GM23338 (cell line): ENCODE measurements at regions not wholly inside any gene's neighbourhood (a gene's known extent, or its start where the extent isn't known, plus 50 kb on each side); places are given as distances from the start of the nearest gene placed in this dataset.

Experiments
- ATAC-seq: fragments of 200-7000 bp; cut with Tn5 transposase; 3 replicates; pipeline ENCODE4 v1.9.1; 2020
- DNase-seq: peaks from one replicate; pipeline ENCODE4 v3.0.0-alpha.2; 2015; ENCODE audit warnings: low spot score
- H2AFZ ChIP-seq: fragments of 200-600 bp; sonication (generic); 2 replicates; pipeline ENCODE4 v1.8.0; 2016; ENCODE audit warnings: antibody characterized with exemption, mild to moderate bottlenecking, moderate library complexity
- H3F3A ChIP-seq: fragments of 200-600 bp; sonication (generic); replicated peaks from 2 replicates; pipeline ENCODE4 v1.8.0; 2017; ENCODE audit warnings: antibody characterized with exemption, mixed run types, low read depth
- H3K27ac ChIP-seq: fragments of 200-600 bp; sonication (generic); 2 replicates; pipeline ENCODE4 v1.6.1; 2016; ENCODE audit warnings: low read depth
- H3K27me3 ChIP-seq: fragments of 200-600 bp; sonication (generic); 2 replicates; pipeline ENCODE4 v1.8.0; 2016; ENCODE audit warnings: mild to moderate bottlenecking, mixed run types, moderate library complexity; ENCODE audit not compliant: insufficient read depth
- H3K36me3 ChIP-seq: fragments of 200-600 bp; sonication (generic); 2 replicates; pipeline ENCODE4 v1.8.0; 2016; ENCODE audit warnings: mild to moderate bottlenecking; ENCODE audit not compliant: insufficient read depth
- H3K4me1 ChIP-seq: fragments of 200-600 bp; sonication (generic); 2 replicates; pipeline ENCODE4 v1.8.0; 2016; ENCODE audit warnings: mild to moderate bottlenecking, moderate library complexity; ENCODE audit not compliant: insufficient read depth
- H3K4me2 ChIP-seq: fragments of 200-600 bp; sonication (generic); 2 replicates; pipeline ENCODE4 v1.7.1; 2017; ENCODE audit warnings: mixed run types
- H3K4me3 ChIP-seq: fragments of 200-600 bp; sonication (generic); 2 replicates; pipeline ENCODE4 v1.6.1; 2016; ENCODE audit warnings: mixed run types
- H3K79me2 ChIP-seq: fragments of 200-600 bp; sonication (generic); replicated peaks from 2 replicates; pipeline ENCODE4 v1.8.0; 2017; ENCODE audit warnings: mild to moderate bottlenecking; ENCODE audit not compliant: insufficient read depth
- H3K9me2 ChIP-seq: fragments of 200-600 bp; sonication (generic); 2 replicates; pipeline ENCODE4 v1.8.0; 2017; ENCODE audit not compliant: insufficient read depth
- H4K20me1 ChIP-seq: fragments of 200-600 bp; sonication (generic); replicated peaks from 2 replicates; pipeline ENCODE4 v1.8.0; 2017; ENCODE audit warnings: mild to moderate bottlenecking; ENCODE audit not compliant: insufficient read depth
- H3K27ac Mint-ChIP-seq: 2 replicates; pipeline ENCODE4 v1.8.0; 2020; ENCODE audit warnings: inconsistent platforms, mild to moderate bottlenecking, moderate library complexity, mixed read lengths
- H3K27me3 Mint-ChIP-seq: 3 replicates; pipeline ENCODE4 v1.8.0; 2022; ENCODE audit warnings: low read depth, mild to moderate bottlenecking, moderate library complexity, mixed read lengths, inconsistent platforms; ENCODE audit not compliant: insufficient read depth, poor library complexity
- H3K36me3 Mint-ChIP-seq: 3 replicates; pipeline ENCODE4 v1.8.0; 2021; ENCODE audit warnings: low read depth, mild to moderate bottlenecking, inconsistent platforms, moderate library complexity, mixed read lengths
- H3K4me1 Mint-ChIP-seq: 3 replicates; pipeline ENCODE4 v1.8.0; 2020; ENCODE audit warnings: mild to moderate bottlenecking, inconsistent platforms, mixed read lengths
- H3K4me3 Mint-ChIP-seq: 3 replicates; pipeline ENCODE4 v1.8.0; 2021; ENCODE audit warnings: moderate library complexity, mild to moderate bottlenecking, inconsistent platforms, mixed read lengths
- H3K9me3 Mint-ChIP-seq: 3 replicates; pipeline ENCODE4 v1.8.0; 2020; ENCODE audit warnings: moderate library complexity, mild to moderate bottlenecking, inconsistent platforms, mixed read lengths
- CREB1 ChIP-seq: fragments of 250-450 bp; sonication (Bioruptor Pico); IDR thresholded peaks from 2 replicates; pipeline ENCODE4 v1.5.0; 2020; ENCODE audit warnings: low read depth, mild to moderate bottlenecking, moderate library complexity
- ETS1 ChIP-seq: IDR thresholded peaks from 2 replicates; pipeline ENCODE4 v1.6.1; 2016; ENCODE audit warnings: antibody characterized with exemption
- EZH2 ChIP-seq: fragments of 200-600 bp; sonication (generic); IDR thresholded peaks from one replicate; pipeline ENCODE4 v1.8.0; 2017; ENCODE audit warnings: antibody characterized with exemption, mild to moderate bottlenecking, low read depth; ENCODE audit not compliant: unreplicated experiment
- EZH2phosphoT487 ChIP-seq: fragments of 200-600 bp; sonication (generic); IDR thresholded peaks from one replicate; pipeline ENCODE4 v1.8.1; 2018; ENCODE audit warnings: antibody characterized with exemption; ENCODE audit not compliant: unreplicated experiment
- JUNB ChIP-seq: IDR thresholded peaks from one replicate; pipeline ENCODE4 v1.6.1; 2016; ENCODE audit warnings: antibody characterized with exemption; ENCODE audit not compliant: unreplicated experiment
- NANOG ChIP-seq: IDR thresholded peaks from 2 replicates; pipeline ENCODE4 v1.6.1; 2016; ENCODE audit warnings: antibody characterized with exemption, borderline replicate concordance
- POLR2AphosphoS5 ChIP-seq: IDR thresholded peaks from 2 replicates; pipeline ENCODE4 v1.6.1; 2016; ENCODE audit warnings: antibody characterized with exemption, low read depth
- REST ChIP-seq: IDR thresholded peaks from one replicate; pipeline ENCODE4 v1.6.1; 2018; ENCODE audit warnings: antibody characterized with exemption; ENCODE audit not compliant: unreplicated experiment
- STAT1 ChIP-seq: IDR thresholded peaks from one replicate; pipeline ENCODE4 v1.6.1; 2016; ENCODE audit warnings: antibody characterized with exemption; ENCODE audit not compliant: unreplicated experiment
- ZNF114 ChIP-seq: fragments of 250-450 bp; sonication (Bioruptor Pico); IDR thresholded peaks from 2 replicates; pipeline ENCODE4 v1.5.0; 2020; ENCODE audit warnings: mild to moderate bottlenecking, moderate library complexity
- ZNF331 ChIP-seq: fragments of 250-450 bp; sonication (Bioruptor Pico); IDR thresholded peaks from 2 replicates; pipeline ENCODE4 v1.5.0; 2020; ENCODE audit warnings: low read depth, mild to moderate bottlenecking, moderate library complexity

GRCh38 chr4:4619821-4620220 lies 78.0 kb upstream of the STX18 start:
- no peak overlapping the region for H3K27ac Mint-ChIP-seq
- H4K20me1 ChIP-seq = no peaks in the 10 kb centered on the region; the same call in 1 of the 2 replicates
- H3K27me3 Mint-ChIP-seq = no peaks in the 10 kb centered on the region
- no peak overlapping the region for H3K4me3 Mint-ChIP-seq
- no peaks in the 10 kb centered on the region for H3K9me3 Mint-ChIP-seq
- H3K27ac ChIP-seq = no peak overlapping the region
- no peak for DNase-seq
- no peak overlapping the region for H3K4me3 ChIP-seq
- no peaks in the 10 kb centered on the region for H3F3A ChIP-seq
- no peak for TF ChIP-seq EZH2
- TF ChIP-seq ZNF114 (CRISPR knock-in tag) = no peak
- no peak for TF ChIP-seq ZNF331 (CRISPR knock-in tag)
- no peak for TF ChIP-seq REST
- TF ChIP-seq NANOG = no peak
- TF ChIP-seq STAT1 = no peak
- TF ChIP-seq JUNB = no peak
- TF ChIP-seq ETS1 = no peak
- no peak for TF ChIP-seq EZH2phosphoT487
- TF ChIP-seq POLR2AphosphoS5 = no peak
- no peak for TF ChIP-seq CREB1
- no peaks in the 10 kb centered on the region for H3K4me1 ChIP-seq
- 0 out of 3 replicates have a peak, but pooled peaks cover 4% of the 10 kb centered on the region for H3K36me3 Mint-ChIP-seq
- H3K9me2 ChIP-seq = no peaks in the 10 kb centered on the region
- H3K36me3 ChIP-seq = no peaks in the 10 kb centered on the region
- no peak for ATAC-seq
- no peak overlapping the region for H2AFZ ChIP-seq
- no peak overlapping the region for H3K4me2 ChIP-seq
- H3K79me2 ChIP-seq = no peaks in the 10 kb centered on the region
- H3K4me1 Mint-ChIP-seq = no peaks in the 10 kb centered on the region
- H3K27me3 ChIP-seq = no peaks in the 10 kb centered on the region

GRCh38 chr4:4618847-4619246 lies 77.0 kb upstream of the STX18 start:
- H3F3A ChIP-seq = no peaks in the 10 kb centered on the region
- H3K36me3 Mint-ChIP-seq = 0 out of 3 replicates have a peak, but pooled peaks cover 4% of the 10 kb centered on the region
- H3K79me2 ChIP-seq = no peaks in the 10 kb centered on the region
- no peaks in the 10 kb centered on the region for H3K4me1 ChIP-seq
- H3K4me2 ChIP-seq = no peak overlapping the region
- ATAC-seq (no peak), DNase-seq (no peak)
- no peaks in the 10 kb centered on the region for H3K27me3 Mint-ChIP-seq
- no peaks in the 10 kb centered on the region for H3K4me1 Mint-ChIP-seq
- no peak overlapping the region for H3K4me3 Mint-ChIP-seq
- no peaks in the 10 kb centered on the region for H3K36me3 ChIP-seq
- no peak overlapping the region for H3K27ac ChIP-seq
- H3K9me3 Mint-ChIP-seq = no peaks in the 10 kb centered on the region
- H3K27me3 ChIP-seq = no peaks in the 10 kb centered on the region
- no peaks in the 10 kb centered on the region; the same call in none of the 2 replicates for H4K20me1 ChIP-seq
- H3K27ac Mint-ChIP-seq = no peak overlapping the region
- no peak overlapping the region for H2AFZ ChIP-seq
- H3K9me2 ChIP-seq = no peaks in the 10 kb centered on the region
- no peak overlapping the region for H3K4me3 ChIP-seq
- TF ChIP-seq CREB1 (no peak), ZNF114 (CRISPR knock-in tag) (no peak), EZH2phosphoT487 (no peak), POLR2AphosphoS5 (no peak), STAT1 (no peak), NANOG (no peak), EZH2 (no peak), ZNF331 (CRISPR knock-in tag) (no peak), JUNB (no peak)
